Jurkat, Clone E6-1 (cell line): ENCODE measurements at regions not wholly inside any gene's neighbourhood (a gene's known extent, or its start where the extent isn't known, plus 50 kb on each side); places are given as distances from the start of the nearest gene placed in this dataset.

Experiments
- DNase-seq: peaks from one replicate; pipeline ENCODE4 v3.0.0-alpha.2; 2011; ENCODE audit warnings: low read depth, low spot score
- H3K4me3 ChIP-seq: 2 replicates; pipeline ENCODE4 v1.5.1; 2011; ENCODE audit warnings: mild to moderate bottlenecking, low read length, control low read depth, moderate library complexity

- no peak overlapping the region for H3K4me3 ChIP-seq
- no peak for DNase-seq
These were observed 239.9 kb upstream of the ATP2B1 start for GRCh38 chr12:89948271-89949175.

DNA sequence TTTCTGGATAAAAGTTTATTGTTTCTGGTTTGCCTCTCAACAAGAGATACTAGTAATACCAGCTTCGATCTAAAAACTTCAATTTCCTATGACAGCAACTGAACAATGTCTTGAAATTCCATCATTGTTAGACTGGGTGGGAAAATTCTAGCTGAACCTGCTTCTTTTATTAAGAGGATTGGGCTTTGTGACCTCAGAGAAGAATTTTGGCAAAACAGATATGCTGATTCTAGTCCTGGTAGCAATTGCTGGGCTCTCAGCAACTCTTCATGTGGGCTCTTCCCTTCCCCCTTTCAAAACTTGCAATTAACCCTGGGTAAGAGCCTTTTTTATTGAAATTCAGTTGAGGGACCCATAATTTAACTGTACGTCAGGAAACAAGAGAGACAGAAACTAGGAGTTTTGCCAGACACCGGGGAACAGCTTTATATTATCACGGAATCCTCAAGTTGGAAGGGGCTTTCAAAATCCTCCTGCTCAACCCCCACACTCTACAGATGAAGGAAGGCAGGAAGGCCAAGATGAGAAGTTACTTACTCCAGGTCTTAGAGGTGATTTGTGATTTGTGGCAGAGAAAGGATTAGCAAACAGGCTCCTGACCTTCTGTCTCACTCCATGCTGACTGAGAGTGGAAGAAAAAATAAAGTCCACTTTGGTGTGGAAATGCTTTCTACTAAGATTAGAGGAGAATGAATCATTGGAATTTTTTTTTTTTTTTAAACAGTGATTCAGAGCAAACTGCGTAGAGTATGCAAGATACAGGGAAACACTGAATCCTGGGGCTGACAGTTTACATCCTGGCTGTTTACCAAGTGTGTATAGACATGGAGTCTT lies 239.0 kb upstream of the ATP2B1 start:
- H3K4me3 ChIP-seq: no peak overlapping the region
- no peak for DNase-seq

- DNase-seq: no peak
- no peak overlapping the region for H3K4me3 ChIP-seq
These were observed 238.0 kb upstream of the ATP2B1 start for GRCh38 chr12:89946518-89947135.

- no peak overlapping the region for H3K4me3 ChIP-seq
- DNase-seq: no peak
These were observed 236.5 kb upstream of the ATP2B1 start for GRCh38 chr12:89945123-89945522.

- no peak for DNase-seq
- no peak overlapping the region for H3K4me3 ChIP-seq
These were observed 234.8 kb upstream of the ATP2B1 start for GRCh38 chr12:89943463-89943862.

DNA sequence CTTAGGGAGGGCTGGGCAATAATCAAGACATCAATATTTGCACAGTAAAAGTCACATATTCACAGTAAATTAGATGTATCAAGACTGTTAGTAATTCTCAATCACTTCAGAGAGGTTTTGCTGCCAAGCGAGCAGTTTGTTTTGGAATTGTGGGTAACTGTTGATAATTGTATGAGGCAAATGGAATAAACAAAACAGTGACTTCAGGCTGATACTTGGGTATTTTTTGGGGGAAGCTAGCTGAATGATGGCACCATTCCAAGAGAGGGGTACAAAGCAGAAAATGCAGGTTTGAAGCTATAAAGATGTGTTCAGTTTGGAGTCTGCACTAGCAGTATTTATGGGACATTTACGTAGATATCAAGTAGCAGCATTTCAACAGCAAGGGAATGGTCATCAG lies 232.8 kb upstream of the ATP2B1 start:
- no peak for DNase-seq

DNA sequence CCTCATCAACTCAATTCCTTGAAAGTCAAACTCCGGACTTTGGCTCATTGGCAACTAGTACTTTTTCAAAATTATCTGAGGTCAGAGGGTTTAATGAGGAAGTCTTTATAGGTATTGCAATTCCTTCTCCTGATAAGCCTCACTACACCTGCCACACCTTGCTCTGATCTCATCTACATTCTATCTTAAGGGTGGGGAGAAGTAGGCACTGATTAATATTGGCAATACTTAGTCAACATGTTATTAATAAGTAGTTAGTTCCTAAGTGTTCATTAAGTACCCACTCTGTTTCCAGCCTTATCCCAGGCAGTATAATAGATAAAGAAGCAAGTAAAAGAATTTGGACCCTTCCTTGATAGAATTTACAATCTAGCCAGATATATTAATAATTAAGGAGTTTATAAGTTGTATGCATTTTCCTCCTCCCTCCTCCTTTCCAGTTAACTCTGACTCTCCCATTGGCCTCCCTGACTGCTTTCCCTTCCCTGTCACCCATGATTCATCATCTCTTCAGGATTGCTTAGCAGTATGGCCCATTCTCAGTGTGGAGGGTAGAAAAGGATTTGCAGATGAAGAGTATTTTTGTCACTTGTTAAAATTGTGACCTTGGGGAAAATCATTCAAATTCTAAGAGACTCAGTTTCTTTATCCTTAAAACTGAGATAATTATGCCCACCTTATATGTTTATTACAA lies 231.0 kb upstream of the ATP2B1 start:
- H3K4me3 ChIP-seq: no peak overlapping the region
- no peak for DNase-seq

More for the DNA sequence above, 232.8 kb upstream of the ATP2B1 start:
- no peak overlapping the region for H3K4me3 ChIP-seq

DNA sequence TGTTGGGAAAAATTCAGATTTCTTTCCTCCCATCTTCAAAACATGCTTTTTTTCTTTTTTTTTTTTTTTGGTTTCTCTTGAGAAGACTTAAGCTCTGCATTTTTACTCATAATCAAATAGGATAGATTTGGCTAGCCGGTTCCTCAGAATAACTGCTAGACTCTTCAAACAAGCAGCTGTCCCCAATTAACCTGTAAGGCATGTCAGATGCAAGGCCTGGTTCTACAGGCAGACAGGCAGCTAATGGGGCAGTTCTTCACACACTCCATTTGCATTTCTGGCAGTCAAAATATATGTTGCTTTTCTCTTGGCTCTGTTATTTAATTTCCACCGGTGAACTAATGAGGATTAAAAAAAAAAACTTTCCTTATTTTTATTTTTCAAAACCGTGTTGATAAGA lies 228.0 kb upstream of the ATP2B1 start:
- no peak for DNase-seq
- no peak overlapping the region for H3K4me3 ChIP-seq

DNA sequence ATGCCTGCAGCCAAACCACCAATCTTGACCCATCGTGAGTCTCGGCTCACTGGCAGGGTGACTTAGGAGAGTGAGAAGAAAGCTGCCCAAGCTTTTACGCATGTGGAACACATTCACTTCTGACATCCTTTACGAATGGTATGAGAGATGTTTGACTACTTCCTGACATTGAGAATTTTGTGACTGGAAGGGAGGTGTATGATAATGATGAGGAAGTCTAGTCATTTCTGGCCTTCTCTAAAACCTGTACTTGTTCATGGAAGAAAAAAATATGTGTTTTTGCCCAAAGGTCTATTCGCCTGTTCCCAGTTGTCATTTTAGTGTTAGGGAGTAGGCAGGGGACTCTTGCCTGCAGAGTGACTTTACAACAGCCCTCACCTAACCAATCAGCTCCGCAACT lies 227.2 kb upstream of the ATP2B1 start:
- no peak overlapping the region for H3K4me3 ChIP-seq

DNA sequence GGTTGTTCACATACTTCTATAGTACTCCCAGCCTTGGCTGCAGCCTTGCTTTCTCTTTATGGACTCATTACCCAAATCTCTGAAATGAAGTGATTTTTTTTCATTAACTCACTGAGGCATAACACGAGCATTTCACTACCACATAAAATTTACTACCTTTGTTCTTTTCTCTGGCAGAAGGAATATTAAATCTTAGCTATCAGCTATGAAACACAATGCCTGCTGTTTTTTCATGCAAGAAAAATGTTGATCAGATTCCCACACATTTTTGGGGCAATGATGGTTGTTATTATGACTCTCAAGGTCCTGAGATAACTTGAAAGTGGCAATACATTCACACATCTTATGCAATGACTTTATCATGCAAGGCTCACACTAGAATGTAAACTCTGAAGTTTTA lies 225.3 kb upstream of the ATP2B1 start:
- no peak for DNase-seq
- H3K4me3 ChIP-seq: no peak overlapping the region

More for the DNA sequence above, 227.2 kb upstream of the ATP2B1 start:
- DNase-seq: no peak

GRCh38 chr12:89932954-89933353 lies 224.3 kb upstream of the ATP2B1 start:
- no peak for DNase-seq
- H3K4me3 ChIP-seq: no peak overlapping the region

DNA sequence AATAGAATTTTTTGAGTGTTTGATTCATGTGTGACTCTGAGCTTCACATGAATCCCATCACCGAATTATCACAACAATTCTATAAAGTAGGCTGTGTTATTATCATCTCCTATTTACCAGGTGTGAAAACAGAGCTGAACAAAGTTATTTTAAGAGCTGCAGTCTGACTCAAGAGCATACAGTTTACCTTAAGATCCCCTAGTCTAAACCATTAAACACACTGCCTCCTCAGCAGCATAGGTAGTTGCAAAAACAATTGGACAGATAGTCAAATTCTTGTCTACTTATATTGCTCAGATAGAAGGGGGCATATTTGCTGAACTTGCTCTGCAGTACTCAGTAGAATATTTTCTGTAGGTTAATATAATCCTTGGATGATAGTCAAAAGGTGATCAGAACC lies 219.8 kb upstream of the ATP2B1 start:
- H3K4me3 ChIP-seq: no peak overlapping the region
- DNase-seq: no peak

- no peak overlapping the region for H3K4me3 ChIP-seq
- no peak for DNase-seq
These were observed 218.6 kb upstream of the ATP2B1 start for GRCh38 chr12:89927226-89927698.

GRCh38 chr12:89924191-89924590 lies 215.6 kb upstream of the ATP2B1 start:
- no peak for DNase-seq
- no peak overlapping the region for H3K4me3 ChIP-seq

- H3K4me3 ChIP-seq: no peak overlapping the region
These were observed 214.5 kb upstream of the ATP2B1 start for GRCh38 chr12:89923091-89923490.

GRCh38 chr12:89920866-89921265 lies 212.2 kb upstream of the ATP2B1 start:
- no peak overlapping the region for H3K4me3 ChIP-seq
- DNase-seq: no peak

More at GRCh38 chr12:89923091-89923490, 214.5 kb upstream of the ATP2B1 start:
- no peak for DNase-seq

GRCh38 chr12:89919241-89919906 lies 210.7 kb upstream of the ATP2B1 start:
- H3K4me3 ChIP-seq: no peak overlapping the region
- DNase-seq: no peak

DNA sequence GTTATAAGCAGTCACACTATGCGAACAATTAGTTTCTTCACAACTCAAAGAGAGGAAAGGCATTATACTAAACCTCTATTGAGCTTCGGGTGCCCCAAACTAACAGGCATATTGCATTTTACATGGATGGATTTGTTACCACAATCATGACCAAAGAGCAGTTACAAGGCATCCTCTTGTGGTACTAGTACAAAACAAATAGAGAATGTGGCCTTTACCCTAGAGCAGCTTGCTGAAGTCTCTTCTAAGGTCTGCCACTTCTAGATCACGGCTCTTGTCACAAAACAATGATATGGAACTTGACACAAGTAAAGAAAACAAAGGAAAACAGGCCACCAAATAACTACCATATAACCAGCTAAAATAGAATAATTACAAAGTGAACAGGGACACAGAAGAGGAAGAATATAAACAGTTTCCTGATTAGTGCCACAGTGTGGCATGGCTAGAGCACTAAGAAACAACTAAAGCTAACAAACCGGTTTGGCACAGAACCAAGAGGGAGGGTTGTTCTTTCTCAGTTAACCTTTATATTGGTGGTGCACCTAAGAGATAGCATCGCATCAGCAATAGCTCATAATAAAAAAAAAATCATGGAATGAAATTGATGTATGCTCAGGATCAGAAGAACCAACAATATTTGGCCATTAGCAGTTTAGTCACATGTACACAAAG lies 209.7 kb upstream of the ATP2B1 start:
- no peak overlapping the region for H3K4me3 ChIP-seq
- no peak for DNase-seq
